DND-41 (cell line): ENCODE measurements at regions not wholly inside any gene's neighbourhood (a gene's known extent, or its start where the extent isn't known, plus 50 kb on each side); places are given as distances from the start of the nearest gene placed in this dataset.
A peak's percentile ranks its signal among the peaks of the same experiment; 100 is the strongest.

Experiments
- ATAC-seq: fragments of 200-7000 bp; cut with Tn5 transposase; 3 replicates; pipeline ENCODE4 v1.9.1; 2021; ENCODE audit warnings: low read depth; ENCODE audit not compliant: insufficient read depth
- DNase-seq: peaks from one replicate; pipeline ENCODE4 v3.0.0-alpha.2; 2020
- H2AFZ ChIP-seq: 2 replicates; pipeline ENCODE4 v1.6.0; 2012; ENCODE audit warnings: low read depth, low read length
- H3K27ac ChIP-seq: 2 replicates; pipeline ENCODE4 v1.5.1; 2012; ENCODE audit warnings: low read length, inconsistent platforms
- H3K27me3 ChIP-seq: fragments of 200-600 bp; sonication (generic); 2 replicates; pipeline ENCODE4 v1.6.0; 2012; ENCODE audit warnings: low read length, mild to moderate bottlenecking, inconsistent platforms; ENCODE audit not compliant: insufficient read depth, poor library complexity
- H3K36me3 ChIP-seq: 2 replicates; pipeline ENCODE4 v1.5.1; 2012; ENCODE audit warnings: low read length, inconsistent platforms; ENCODE audit not compliant: insufficient read depth
- H3K4me1 ChIP-seq: 2 replicates; pipeline ENCODE4 v1.5.1; 2012; ENCODE audit warnings: mild to moderate bottlenecking, low read length; ENCODE audit not compliant: insufficient read depth
- H3K4me2 ChIP-seq: 2 replicates; pipeline ENCODE4 v1.6.0; 2012; ENCODE audit warnings: mild to moderate bottlenecking, moderate library complexity, low read length, inconsistent platforms; ENCODE audit not compliant: insufficient read depth
- H3K4me3 ChIP-seq, 2 experiments: fragments of 200-600 bp in 1 of 2; shearing (Covaris generic) in 1 of 2; 2 replicates each; pipeline ENCODE4 v1.5.1; 2012 to 2016; ENCODE audit warnings: inconsistent platforms in 2 of 2, low read length in 2 of 2, mild to moderate bottlenecking in 2 of 2, low read depth in 1 of 2, moderate library complexity in 1 of 2
- H3K79me2 ChIP-seq: 2 replicates; pipeline ENCODE4 v1.6.0; 2012; ENCODE audit warnings: low read length, inconsistent platforms; ENCODE audit not compliant: insufficient read depth
- H3K9ac ChIP-seq: 2 replicates; pipeline ENCODE4 v1.6.0; 2012; ENCODE audit warnings: low read depth, mild to moderate bottlenecking, inconsistent platforms, low read length, moderate library complexity
- H3K9me3 ChIP-seq: 2 replicates; pipeline ENCODE4 v1.5.1; 2012; ENCODE audit warnings: low read length, moderate library complexity, mild to moderate bottlenecking, inconsistent platforms; ENCODE audit not compliant: insufficient read depth, severe bottlenecking
- H4K20me1 ChIP-seq: 2 replicates; pipeline ENCODE4 v1.6.0; 2012; ENCODE audit warnings: low read length; ENCODE audit not compliant: insufficient read depth
- EZH2 ChIP-seq: IDR thresholded peaks from 3 replicates; pipeline ENCODE4 v1.6.1; 2012; ENCODE audit warnings: borderline replicate concordance, low read depth, mild to moderate bottlenecking, moderate library complexity, low read length, inconsistent platforms; ENCODE audit not compliant: severe bottlenecking
- TF ChIP-seq, protein P1 (sequence below): IDR thresholded peaks from 2 replicates; pipeline ENCODE4 v1.5.1; 2012; ENCODE audit warnings: borderline replicate concordance, low read length, moderate library complexity, mild to moderate bottlenecking; ENCODE audit not compliant: poor library complexity, severe bottlenecking; ENCODE audit errors: extremely low read depth

DNA sequence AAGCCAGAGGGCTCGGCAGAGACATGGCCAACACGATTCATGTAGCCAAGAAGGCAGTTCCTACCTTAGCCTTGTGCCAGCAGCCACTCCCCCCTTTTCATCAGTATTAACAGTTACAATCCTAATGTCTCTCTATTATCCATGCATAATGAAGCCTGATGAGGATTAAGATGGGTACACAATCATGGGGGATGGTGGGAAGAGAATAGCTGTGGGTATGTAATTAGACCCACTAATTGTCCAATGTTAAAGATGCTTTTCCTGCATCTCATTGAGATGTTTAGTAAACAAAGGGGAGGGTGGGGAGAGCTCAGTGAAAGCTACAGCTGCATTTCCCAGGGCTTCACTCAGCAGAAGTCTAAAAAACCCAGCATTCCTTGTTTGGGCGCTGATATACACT is 70.4 kb upstream of the CMKLR1 start:
- no peaks in the 10 kb centered on the region for H3K4me1 ChIP-seq
- no peak overlapping the region for H3K9ac ChIP-seq
- H3K9me3 ChIP-seq, result no peaks in the 10 kb centered on the region
- H4K20me1 ChIP-seq, result no peaks in the 10 kb centered on the region
- no peaks in the 10 kb centered on the region for H3K36me3 ChIP-seq
- no peak overlapping the region for H2AFZ ChIP-seq
- H3K79me2 ChIP-seq, result no peaks in the 10 kb centered on the region
- ATAC-seq (no peak), DNase-seq (no peak)
- no peak overlapping the region for H3K27ac ChIP-seq
- H3K27me3 ChIP-seq, result peaks cover 3% of the 10 kb centered on the region
- H3K4me3 ChIP-seq, result no peak overlapping the region
- no peak overlapping the region for H3K4me2 ChIP-seq
- TF ChIP-seq, protein P1, sequence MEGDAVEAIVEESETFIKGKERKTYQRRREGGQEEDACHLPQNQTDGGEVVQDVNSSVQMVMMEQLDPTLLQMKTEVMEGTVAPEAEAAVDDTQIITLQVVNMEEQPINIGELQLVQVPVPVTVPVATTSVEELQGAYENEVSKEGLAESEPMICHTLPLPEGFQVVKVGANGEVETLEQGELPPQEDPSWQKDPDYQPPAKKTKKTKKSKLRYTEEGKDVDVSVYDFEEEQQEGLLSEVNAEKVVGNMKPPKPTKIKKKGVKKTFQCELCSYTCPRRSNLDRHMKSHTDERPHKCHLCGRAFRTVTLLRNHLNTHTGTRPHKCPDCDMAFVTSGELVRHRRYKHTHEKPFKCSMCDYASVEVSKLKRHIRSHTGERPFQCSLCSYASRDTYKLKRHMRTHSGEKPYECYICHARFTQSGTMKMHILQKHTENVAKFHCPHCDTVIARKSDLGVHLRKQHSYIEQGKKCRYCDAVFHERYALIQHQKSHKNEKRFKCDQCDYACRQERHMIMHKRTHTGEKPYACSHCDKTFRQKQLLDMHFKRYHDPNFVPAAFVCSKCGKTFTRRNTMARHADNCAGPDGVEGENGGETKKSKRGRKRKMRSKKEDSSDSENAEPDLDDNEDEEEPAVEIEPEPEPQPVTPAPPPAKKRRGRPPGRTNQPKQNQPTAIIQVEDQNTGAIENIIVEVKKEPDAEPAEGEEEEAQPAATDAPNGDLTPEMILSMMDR, result no peak
- TF ChIP-seq EZH2, result no peak

DNA sequence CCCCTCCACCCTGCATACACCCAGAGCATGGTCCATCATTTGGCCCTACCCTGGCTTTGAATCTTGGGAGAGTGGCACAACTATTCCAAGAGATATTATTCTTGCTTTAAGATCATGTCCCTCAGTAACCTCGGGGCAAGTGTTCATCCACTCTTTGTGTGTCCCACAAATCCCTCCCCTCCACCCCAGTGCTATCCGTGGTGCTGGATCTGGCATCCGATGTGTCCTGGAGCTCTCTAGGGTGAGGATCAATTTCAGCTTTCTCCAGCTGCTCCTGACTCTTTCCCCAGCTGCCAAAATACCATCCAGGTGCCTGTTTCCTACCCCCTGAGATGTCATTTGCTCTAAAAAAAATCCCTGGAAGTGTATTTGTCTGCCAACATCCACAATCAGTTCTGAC is 64.8 kb upstream of the CMKLR1 start:
- Histone ChIP-seq H3K9me3 (no peaks in the 10 kb centered on the region), H3K27ac (no peak overlapping the region), H2AFZ (no peak overlapping the region), H3K9ac (no peak overlapping the region), H3K4me2 (no peak overlapping the region), H3K79me2 (no peaks in the 10 kb centered on the region), H3K4me1 (no peaks in the 10 kb centered on the region), H3K4me3 (no peak overlapping the region), H4K20me1 (no peaks in the 10 kb centered on the region), H3K36me3 (no peaks in the 10 kb centered on the region), H3K27me3 (peaks cover 10% of the 10 kb centered on the region)
- ATAC-seq (no peak), DNase-seq (peak; percentile 13)
- no peak for TF ChIP-seq EZH2
- TF ChIP-seq, protein P1, result no peak

DNA sequence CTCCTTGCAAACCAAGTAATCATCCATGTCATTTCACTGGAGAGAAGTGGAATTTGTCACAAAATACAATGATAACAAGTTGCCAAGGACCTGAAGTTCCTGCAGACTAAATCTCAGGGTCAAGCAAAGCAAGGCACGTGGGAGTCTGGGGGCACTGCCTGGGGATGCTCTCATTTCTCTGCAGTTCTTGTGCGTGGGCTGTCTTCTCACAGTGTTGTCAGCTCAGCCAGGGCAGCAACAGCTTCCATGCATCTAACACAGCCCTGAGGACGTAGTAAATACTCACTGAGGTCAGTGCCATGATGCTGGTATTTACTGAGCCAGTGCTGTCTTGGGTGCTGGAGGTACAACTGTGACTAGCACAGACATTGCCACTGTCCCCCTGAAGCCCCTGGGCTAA is 62.9 kb upstream of the CMKLR1 start:
- Histone ChIP-seq H3K9ac (no peak overlapping the region), H3K36me3 (no peaks in the 10 kb centered on the region), H2AFZ (no peak overlapping the region), H4K20me1 (no peaks in the 10 kb centered on the region), H3K79me2 (no peaks in the 10 kb centered on the region), H3K4me2 (no peak overlapping the region), H3K27ac (no peak overlapping the region), H3K27me3 (peaks cover 7% of the 10 kb centered on the region), H3K9me3 (no peaks in the 10 kb centered on the region), H3K4me3 (no peak overlapping the region), H3K4me1 (no peaks in the 10 kb centered on the region)
- ATAC-seq, result no peak
- no peak for DNase-seq
- TF ChIP-seq, protein P1, result no peak
- no peak for TF ChIP-seq EZH2
